ENCODE measurements at regions not wholly inside any gene's neighbourhood (a gene's known extent, or its start where the extent isn't known, plus 50 kb on each side); places are given as distances from the start of the nearest gene placed in this dataset.

- H3K27ac ChIP-seq (ENCODE audit: extremely low read depth, low read depth, low read length): no peak overlapping the region
- no peaks in the 10 kb centered on the region for H3K4me1 ChIP-seq (ENCODE audit: control insufficient read depth, insufficient read depth, low read length)
- CTCF ChIA-PET: interaction anchor here (0.6 to 1.3 kb wide), 6 partner anchors 10 to 740 kb away, joined by 3 to 6 read pairs (median 4); no protein-coding TSS in a partner anchor
- POLR2A ChIA-PET: interaction anchor here (1.0 kb wide), 1 partner anchor 11 kb away, joined by 3 read pairs; no protein-coding TSS in a partner anchor
- no peak overlapping the region for H3K4me3 ChIP-seq (ENCODE audit: low read depth, low read length)
- TF ChIP-seq ZNF341 (tag by site-specific recombination; IDR thresholded peaks at IDR 0.05; ENCODE audit: low read depth): no peak
- TF ChIP-seq ZNF580 (tag by site-specific recombination; IDR thresholded peaks at IDR 0.05): no peak
- TF ChIP-seq KLF17 (tag by site-specific recombination; IDR thresholded peaks at IDR 0.05): no peak
- no peak for TF ChIP-seq GLIS1 (tag by site-specific recombination; IDR thresholded peaks at IDR 0.05)
- TF ChIP-seq MEIS1 (CRISPR knock-in tag; IDR thresholded peaks at IDR 0.05; ENCODE audit: borderline replicate concordance): no peak
- TF ChIP-seq ZNF645 (tag by site-specific recombination; IDR thresholded peaks at IDR 0.05): no peak
- no peak for TF ChIP-seq ZNF184 (tag by site-specific recombination; IDR thresholded peaks at IDR 0.05)
- TF ChIP-seq ZNF211 (tag by site-specific recombination; IDR thresholded peaks at IDR 0.05; ENCODE audit: low read depth): no peak
- H3K36me3 ChIP-seq (ENCODE audit: control insufficient read depth in 2 of 2, insufficient read depth in 1 of 2, low read length in 2 of 2): no peaks in the 10 kb centered on the region
- H3K9me3 ChIP-seq (ENCODE audit: control insufficient read depth, insufficient read depth, low read depth, low read length): no peaks in the 10 kb centered on the region
Observed at GRCh38 chr10:100693821-100694220, 51.6 kb upstream of the PAX2 start.

Data from HEK293 (cell line).